Adipocyte (in vitro differentiated cells): ENCODE measurements at regions not wholly inside any gene's neighbourhood (a gene's known extent, or its start where the extent isn't known, plus 50 kb on each side); places are given as distances from the start of the nearest gene placed in this dataset.
"Not testable (repeated sequence)": the region's sequence is repeated elsewhere in the genome, so short reads cannot be mapped to it uniquely, and the experiment has no call there.

Source experiments
- DNase-seq: peaks from one replicate; pipeline ENCODE4 v3.0.0-alpha.2; 2015; ENCODE audit warnings: low read depth
- H3K27me3 ChIP-seq: replicated peaks from 2 replicates; pipeline ENCODE4 v1.7.0; 2013; ENCODE audit warnings: mild to moderate bottlenecking, low read length, moderate library complexity; ENCODE audit not compliant: control insufficient read depth, insufficient read depth
- H3K36me3 ChIP-seq: 2 replicates; pipeline ENCODE4 v1.7.0; 2013; ENCODE audit warnings: low read length, mild to moderate bottlenecking, moderate library complexity; ENCODE audit not compliant: control insufficient read depth, insufficient read depth, severe bottlenecking
- H3K4me1 ChIP-seq: 2 replicates; pipeline ENCODE4 v1.7.0; 2013; ENCODE audit warnings: mild to moderate bottlenecking, low read length, moderate library complexity; ENCODE audit not compliant: control insufficient read depth, insufficient read depth
- H3K4me3 ChIP-seq: 2 replicates; pipeline ENCODE4 v1.7.0; 2013; ENCODE audit warnings: mild to moderate bottlenecking, low read length, moderate library complexity
- H3K9ac ChIP-seq: 2 replicates; pipeline ENCODE4 v1.7.0; 2013; ENCODE audit warnings: mild to moderate bottlenecking, low read length, moderate library complexity
- H3K9me3 ChIP-seq: 2 replicates; pipeline ENCODE4 v1.7.0; 2013; ENCODE audit warnings: mild to moderate bottlenecking, low read length, moderate library complexity; ENCODE audit not compliant: control insufficient read depth

- peaks cover 19% of the 10 kb centered on the region for H3K27me3 ChIP-seq
- H3K4me3 ChIP-seq = no peak overlapping the region
- peaks cover 3% of the 10 kb centered on the region for H3K9me3 ChIP-seq
- no peaks in the 10 kb centered on the region for H3K36me3 ChIP-seq
- DNase-seq = no peak
- no peaks in the 10 kb centered on the region for H3K4me1 ChIP-seq
- no peak overlapping the region for H3K9ac ChIP-seq
Measured at GRCh38 chr9:38253200-38253599, 139.3 kb upstream of the ALDH1B1 start.

- H3K27me3 ChIP-seq = peaks cover 24% of the 10 kb centered on the region
- DNase-seq = no peak
- no peaks in the 10 kb centered on the region for H3K4me1 ChIP-seq
- H3K9ac ChIP-seq = no peak overlapping the region
- H3K9me3 ChIP-seq = peaks cover 16% of the 10 kb centered on the region
- no peaks in the 10 kb centered on the region for H3K36me3 ChIP-seq
- H3K4me3 ChIP-seq = no peak overlapping the region
Measured at GRCh38 chr9:38251036-38251860, 141.3 kb upstream of the ALDH1B1 start.

DNA sequence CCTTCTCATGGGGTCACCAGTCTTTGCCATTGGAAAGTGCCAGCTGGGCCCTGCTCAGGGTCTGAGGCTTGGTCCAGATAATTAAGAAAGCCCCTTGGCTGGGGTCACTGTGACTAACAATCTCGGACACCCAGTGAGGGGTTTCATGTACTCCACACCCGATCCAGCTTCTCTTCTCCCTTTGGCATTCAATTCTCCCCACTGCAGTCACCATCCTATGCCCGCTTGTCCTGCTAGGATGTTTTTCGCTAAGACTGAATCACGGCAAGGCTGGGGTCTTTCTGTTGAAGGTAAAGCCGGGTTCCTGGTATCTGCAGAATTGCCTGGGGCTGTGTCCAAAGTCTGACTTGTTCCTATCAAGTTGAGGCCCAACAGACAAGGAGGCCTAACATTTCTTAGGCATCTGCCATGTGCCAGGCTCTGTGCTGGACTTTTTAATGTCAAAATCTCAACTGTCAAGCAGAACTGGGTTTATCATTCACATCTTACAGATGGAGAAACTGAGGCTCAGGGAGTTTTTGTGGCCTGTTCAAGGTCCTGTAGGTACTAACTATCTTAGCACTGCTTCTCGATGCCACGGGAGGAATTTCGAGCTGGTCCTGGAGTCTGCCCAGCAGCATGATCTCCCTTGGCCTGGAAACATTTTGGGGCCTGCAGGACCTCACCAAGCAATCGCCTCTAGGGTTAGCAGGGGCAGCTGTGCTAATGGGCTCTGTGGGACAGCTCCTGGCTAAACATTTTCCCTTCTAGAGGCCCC lies 142.0 kb upstream of the ALDH1B1 start:
- no peak overlapping the region for H3K4me3 ChIP-seq
- H3K36me3 ChIP-seq = no peaks in the 10 kb centered on the region
- H3K9ac ChIP-seq = no peak overlapping the region
- no peaks in the 10 kb centered on the region for H3K4me1 ChIP-seq
- peaks cover 14% of the 10 kb centered on the region for H3K9me3 ChIP-seq
- DNase-seq = no peak
- peaks cover 20% of the 10 kb centered on the region for H3K27me3 ChIP-seq

- Histone ChIP-seq H3K9me3 (peaks cover 14% of the 10 kb centered on the region), H3K36me3 (no peaks in the 10 kb centered on the region), H3K27me3 (peaks cover 20% of the 10 kb centered on the region), H3K4me3 (no peak overlapping the region), H3K9ac (no peak overlapping the region), H3K4me1 (no peaks in the 10 kb centered on the region)
- DNase-seq = no peak
Measured at GRCh38 chr9:38249587-38250210, 142.8 kb upstream of the ALDH1B1 start.

DNA sequence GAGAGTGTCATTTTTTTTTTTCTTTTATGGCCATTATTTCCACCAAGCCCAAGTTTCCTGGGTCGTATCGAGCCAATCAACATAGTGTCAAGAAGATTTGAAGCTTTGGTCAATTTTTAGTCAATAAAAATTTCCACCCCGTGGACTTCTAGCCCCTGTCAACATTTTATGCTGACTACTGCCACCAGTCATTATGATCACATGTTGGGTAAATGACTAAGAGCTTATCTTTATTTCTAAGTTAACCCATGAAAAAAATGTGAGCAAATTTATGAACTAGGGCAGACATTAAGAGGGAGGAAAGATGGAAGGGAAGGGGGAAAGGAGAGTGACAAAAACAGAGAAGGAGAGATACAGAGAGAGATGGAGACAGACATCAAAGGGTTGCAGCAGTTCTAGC lies 143.5 kb upstream of the ALDH1B1 start:
- Histone ChIP-seq H3K9me3 (peaks cover 14% of the 10 kb centered on the region), H3K9ac (no peak overlapping the region), H3K27me3 (peaks cover 22% of the 10 kb centered on the region), H3K4me3 (no peak overlapping the region), H3K36me3 (no peaks in the 10 kb centered on the region), H3K4me1 (no peaks in the 10 kb centered on the region)
- no peak for DNase-seq

DNA sequence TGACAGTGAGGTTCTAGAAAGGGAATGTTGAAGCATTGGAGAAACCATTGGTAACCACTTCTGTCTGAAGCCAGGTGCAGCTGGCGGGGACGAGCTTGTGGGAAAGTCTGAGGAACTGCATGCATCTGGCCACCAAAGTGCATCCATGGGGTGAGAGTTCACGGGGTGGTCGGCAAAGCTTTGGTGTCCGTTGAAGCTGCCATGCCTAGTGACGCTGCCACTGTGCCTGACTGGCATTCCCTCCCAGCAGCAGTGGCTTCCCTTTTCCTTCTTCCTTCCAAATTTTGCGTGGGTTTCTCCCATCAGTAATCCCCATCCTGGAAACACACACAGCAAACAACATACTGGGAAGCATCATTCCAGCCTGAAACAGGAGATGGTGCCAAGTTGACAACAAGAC lies 145.7 kb upstream of the ALDH1B1 start:
- H3K9me3 ChIP-seq = peaks cover 14% of the 10 kb centered on the region
- no peak for DNase-seq
- H3K4me1 ChIP-seq = no peaks in the 10 kb centered on the region
- H3K36me3 ChIP-seq = no peaks in the 10 kb centered on the region
- no peak overlapping the region for H3K4me3 ChIP-seq
- peaks cover 22% of the 10 kb centered on the region for H3K27me3 ChIP-seq
- H3K9ac ChIP-seq = no peak overlapping the region

DNA sequence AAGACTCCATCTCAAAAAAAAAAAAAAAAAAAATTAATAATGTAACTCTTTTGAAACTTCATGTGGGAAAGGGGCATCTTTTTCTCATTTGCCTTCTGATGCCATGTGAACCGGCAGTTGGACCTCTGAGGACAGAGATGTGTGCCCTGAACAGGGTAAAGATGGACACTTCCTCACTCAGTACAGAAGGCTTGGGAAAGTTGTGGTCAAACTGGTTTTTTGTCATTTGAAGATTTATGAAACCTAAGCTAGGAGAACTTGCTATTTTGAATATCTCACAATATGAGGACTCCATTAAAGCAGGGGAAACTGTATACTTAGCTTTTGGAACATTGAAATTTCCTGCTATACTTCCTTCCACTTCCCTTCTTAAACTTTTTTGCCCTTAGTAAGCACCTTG lies 147.5 kb upstream of the ALDH1B1 start:
- Histone ChIP-seq H3K9me3 (peaks cover 14% of the 10 kb centered on the region), H3K4me3 (no peak overlapping the region), H3K36me3 (no peaks in the 10 kb centered on the region), H3K9ac (no peak overlapping the region), H3K27me3 (peaks cover 19% of the 10 kb centered on the region), H3K4me1 (no peaks in the 10 kb centered on the region)
- no peak for DNase-seq

- Histone ChIP-seq H3K4me3 (no peak overlapping the region), H3K9ac (no peak overlapping the region), H3K4me1 (no peaks in the 10 kb centered on the region), H3K9me3 (peaks cover 19% of the 10 kb centered on the region), H3K36me3 (no peaks in the 10 kb centered on the region), H3K27me3 (peaks cover 28% of the 10 kb centered on the region)
- no peak for DNase-seq
Measured at GRCh38 chr9:38243993-38244392, 148.5 kb upstream of the ALDH1B1 start.

DNA sequence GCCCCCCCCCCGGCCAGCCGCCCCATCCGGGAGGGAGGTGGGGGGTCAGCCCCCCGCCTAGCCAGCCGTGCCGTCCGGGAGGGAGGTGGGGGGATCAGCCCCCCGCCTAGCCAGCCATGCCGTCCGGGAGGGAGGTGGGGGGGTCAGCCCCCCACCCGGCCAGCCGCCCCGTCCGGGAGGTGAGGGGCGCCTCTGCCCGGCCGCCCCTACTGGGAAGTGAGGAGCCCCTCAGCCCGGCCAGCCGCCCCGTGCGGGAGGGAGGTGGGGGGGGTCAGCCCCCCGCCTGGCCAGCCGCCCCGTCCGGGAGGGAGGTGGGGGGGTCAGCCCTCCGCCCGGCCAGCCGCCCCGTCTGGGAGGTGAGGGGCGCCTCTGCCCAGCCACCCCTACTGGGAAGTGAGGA lies 150.4 kb upstream of the ALDH1B1 start:
- not testable (repeated sequence) for DNase-seq, H3K36me3 ChIP-seq

DNA sequence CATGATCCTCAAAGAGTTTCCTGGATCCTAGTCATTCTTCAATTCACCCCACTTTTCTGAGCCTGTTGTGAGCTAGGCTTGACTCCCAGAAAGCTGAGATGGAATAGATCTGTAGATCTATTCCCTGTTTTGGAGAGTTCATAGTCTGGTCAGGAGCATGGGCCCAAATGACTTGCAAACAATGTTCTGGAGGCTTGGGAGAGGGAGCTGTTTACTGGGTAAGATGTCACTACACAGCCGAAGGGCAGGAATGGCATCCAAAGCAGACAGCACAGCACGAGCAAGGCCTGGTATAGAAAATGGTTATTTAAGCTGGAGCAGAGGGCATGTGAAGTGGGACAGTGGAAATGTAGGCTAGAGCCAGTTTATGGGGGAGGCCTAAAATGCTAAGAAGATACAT lies 152.5 kb upstream of the ALDH1B1 start:
- DNase-seq = no peak
- H3K4me3 ChIP-seq = no peak overlapping the region
- no peaks in the 10 kb centered on the region for H3K36me3 ChIP-seq

More for the DNA sequence above, 150.4 kb upstream of the ALDH1B1 start:
- H3K4me3 ChIP-seq, H3K9ac ChIP-seq, H3K4me1 ChIP-seq: not testable (repeated sequence)
- Histone ChIP-seq H3K9me3 (peaks cover 16% of the 10 kb centered on the region), H3K27me3 (peaks cover 32% of the 10 kb centered on the region)

DNA sequence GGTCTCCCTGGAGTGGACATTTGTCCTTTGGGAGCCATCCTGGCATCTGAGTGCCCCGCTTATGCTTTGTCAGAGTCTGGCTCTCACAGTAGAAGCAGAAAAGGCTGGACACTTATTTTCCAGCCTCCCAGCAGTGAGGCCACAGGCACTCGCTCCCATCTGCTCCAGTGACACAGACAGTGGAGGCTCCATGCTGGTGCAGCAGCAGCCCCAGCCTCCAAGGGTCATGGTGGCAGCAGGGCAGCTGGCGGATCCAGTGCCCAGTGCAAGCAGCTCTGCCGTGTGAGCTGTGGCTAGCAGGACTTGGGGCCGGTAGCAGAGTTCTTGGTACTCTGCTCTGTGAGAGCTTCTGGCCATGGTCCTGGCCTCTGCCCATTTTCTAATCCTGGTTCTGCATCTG lies 157.3 kb upstream of the ALDH1B1 start:
- Histone ChIP-seq H3K9ac (no peak overlapping the region), H3K9me3 (peaks cover 10% of the 10 kb centered on the region), H3K4me3 (no peak overlapping the region), H3K27me3 (peaks cover 31% of the 10 kb centered on the region), H3K36me3 (no peaks in the 10 kb centered on the region), H3K4me1 (no peaks in the 10 kb centered on the region)
- DNase-seq = no peak

More for the DNA sequence above, 152.5 kb upstream of the ALDH1B1 start:
- Histone ChIP-seq H3K9ac (no peak overlapping the region), H3K27me3 (peaks cover 30% of the 10 kb centered on the region), H3K4me1 (no peaks in the 10 kb centered on the region), H3K9me3 (peaks cover 10% of the 10 kb centered on the region)
